DND-41 (cell line): ENCODE measurements at regions not wholly inside any gene's neighbourhood (a gene's known extent, or its start where the extent isn't known, plus 50 kb on each side); places are given as distances from the start of the nearest gene placed in this dataset.

Experiments
- ATAC-seq: fragments of 200-7000 bp; cut with Tn5 transposase; 3 replicates; pipeline ENCODE4 v1.9.1; 2021; ENCODE audit warnings: low read depth; ENCODE audit not compliant: insufficient read depth
- DNase-seq: peaks from one replicate; pipeline ENCODE4 v3.0.0-alpha.2; 2020
- H2AFZ ChIP-seq: 2 replicates; pipeline ENCODE4 v1.6.0; 2012; ENCODE audit warnings: low read depth, low read length
- H3K27ac ChIP-seq: 2 replicates; pipeline ENCODE4 v1.5.1; 2012; ENCODE audit warnings: low read length, inconsistent platforms
- H3K27me3 ChIP-seq: fragments of 200-600 bp; sonication (generic); 2 replicates; pipeline ENCODE4 v1.6.0; 2012; ENCODE audit warnings: low read length, mild to moderate bottlenecking, inconsistent platforms; ENCODE audit not compliant: insufficient read depth, poor library complexity
- H3K36me3 ChIP-seq: 2 replicates; pipeline ENCODE4 v1.5.1; 2012; ENCODE audit warnings: low read length, inconsistent platforms; ENCODE audit not compliant: insufficient read depth
- H3K4me1 ChIP-seq: 2 replicates; pipeline ENCODE4 v1.5.1; 2012; ENCODE audit warnings: mild to moderate bottlenecking, low read length; ENCODE audit not compliant: insufficient read depth
- H3K4me2 ChIP-seq: 2 replicates; pipeline ENCODE4 v1.6.0; 2012; ENCODE audit warnings: mild to moderate bottlenecking, moderate library complexity, low read length, inconsistent platforms; ENCODE audit not compliant: insufficient read depth
- H3K4me3 ChIP-seq, 2 experiments: fragments of 200-600 bp in 1 of 2; shearing (Covaris generic) in 1 of 2; 2 replicates each; pipeline ENCODE4 v1.5.1; 2012 to 2016; ENCODE audit warnings: inconsistent platforms in 2 of 2, low read length in 2 of 2, mild to moderate bottlenecking in 2 of 2, low read depth in 1 of 2, moderate library complexity in 1 of 2
- H3K79me2 ChIP-seq: 2 replicates; pipeline ENCODE4 v1.6.0; 2012; ENCODE audit warnings: low read length, inconsistent platforms; ENCODE audit not compliant: insufficient read depth
- H3K9ac ChIP-seq: 2 replicates; pipeline ENCODE4 v1.6.0; 2012; ENCODE audit warnings: low read depth, mild to moderate bottlenecking, inconsistent platforms, low read length, moderate library complexity
- H3K9me3 ChIP-seq: 2 replicates; pipeline ENCODE4 v1.5.1; 2012; ENCODE audit warnings: low read length, moderate library complexity, mild to moderate bottlenecking, inconsistent platforms; ENCODE audit not compliant: insufficient read depth, severe bottlenecking
- H4K20me1 ChIP-seq: 2 replicates; pipeline ENCODE4 v1.6.0; 2012; ENCODE audit warnings: low read length; ENCODE audit not compliant: insufficient read depth
- EZH2 ChIP-seq: IDR thresholded peaks from 3 replicates; pipeline ENCODE4 v1.6.1; 2012; ENCODE audit warnings: borderline replicate concordance, low read depth, mild to moderate bottlenecking, moderate library complexity, low read length, inconsistent platforms; ENCODE audit not compliant: severe bottlenecking
- TF ChIP-seq, protein P1 (sequence below): IDR thresholded peaks from 2 replicates; pipeline ENCODE4 v1.5.1; 2012; ENCODE audit warnings: borderline replicate concordance, low read length, moderate library complexity, mild to moderate bottlenecking; ENCODE audit not compliant: poor library complexity, severe bottlenecking; ENCODE audit errors: extremely low read depth

GRCh38 chr12:4855121-4855924, 54.4 kb upstream of the KCNA1 start:
- ATAC-seq, result peak; percentile 85
- peaks cover 9% of the 10 kb centered on the region; the same call in 1 of the 2 replicates for H4K20me1 ChIP-seq
- H3K27ac ChIP-seq, result no peak overlapping the region
- no peak overlapping the region for H2AFZ ChIP-seq
- peaks cover 10% of the 10 kb centered on the region for H3K4me1 ChIP-seq
- no peaks in the 10 kb centered on the region for H3K9me3 ChIP-seq
- H3K4me2 ChIP-seq, result no peak overlapping the region
- no peaks in the 10 kb centered on the region for H3K79me2 ChIP-seq
- no peaks in the 10 kb centered on the region for H3K36me3 ChIP-seq
- no peak overlapping the region for H3K9ac ChIP-seq
- H3K27me3 ChIP-seq, result peaks cover 17% of the 10 kb centered on the region
- TF ChIP-seq EZH2, result no peak
- TF ChIP-seq, protein P1, sequence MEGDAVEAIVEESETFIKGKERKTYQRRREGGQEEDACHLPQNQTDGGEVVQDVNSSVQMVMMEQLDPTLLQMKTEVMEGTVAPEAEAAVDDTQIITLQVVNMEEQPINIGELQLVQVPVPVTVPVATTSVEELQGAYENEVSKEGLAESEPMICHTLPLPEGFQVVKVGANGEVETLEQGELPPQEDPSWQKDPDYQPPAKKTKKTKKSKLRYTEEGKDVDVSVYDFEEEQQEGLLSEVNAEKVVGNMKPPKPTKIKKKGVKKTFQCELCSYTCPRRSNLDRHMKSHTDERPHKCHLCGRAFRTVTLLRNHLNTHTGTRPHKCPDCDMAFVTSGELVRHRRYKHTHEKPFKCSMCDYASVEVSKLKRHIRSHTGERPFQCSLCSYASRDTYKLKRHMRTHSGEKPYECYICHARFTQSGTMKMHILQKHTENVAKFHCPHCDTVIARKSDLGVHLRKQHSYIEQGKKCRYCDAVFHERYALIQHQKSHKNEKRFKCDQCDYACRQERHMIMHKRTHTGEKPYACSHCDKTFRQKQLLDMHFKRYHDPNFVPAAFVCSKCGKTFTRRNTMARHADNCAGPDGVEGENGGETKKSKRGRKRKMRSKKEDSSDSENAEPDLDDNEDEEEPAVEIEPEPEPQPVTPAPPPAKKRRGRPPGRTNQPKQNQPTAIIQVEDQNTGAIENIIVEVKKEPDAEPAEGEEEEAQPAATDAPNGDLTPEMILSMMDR, result peak; percentile 94
- H3K4me3 ChIP-seq, result no peak overlapping the region
- DNase-seq, result peak; percentile 75

- Histone ChIP-seq H4K20me1 (peaks cover 9% of the 10 kb centered on the region; the same call in 1 of the 2 replicates), H3K4me2 (no peak overlapping the region), H2AFZ (no peak overlapping the region), H3K4me1 (peaks cover 10% of the 10 kb centered on the region), H3K27ac (no peak overlapping the region), H3K9me3 (no peaks in the 10 kb centered on the region), H3K36me3 (no peaks in the 10 kb centered on the region), H3K4me3 (no peak overlapping the region), H3K79me2 (no peaks in the 10 kb centered on the region), H3K9ac (no peak overlapping the region), H3K27me3 (peaks cover 24% of the 10 kb centered on the region)
- DNase-seq (no peak), ATAC-seq (no peak)
- TF ChIP-seq, protein P1, result no peak
- TF ChIP-seq EZH2, result no peak
Observed at GRCh38 chr12:4856596-4856995, 53.1 kb upstream of the KCNA1 start.

- peak; percentile 79 for DNase-seq
- H3K27me3 ChIP-seq, result peaks cover 26% of the 10 kb centered on the region
- peak overlapping the region; percentile 58 for H2AFZ ChIP-seq
- peak; percentile 87 for ATAC-seq
- no peaks in the 10 kb centered on the region for H3K79me2 ChIP-seq
- H3K4me2 ChIP-seq, result peak overlapping the region; percentile 62
- peaks cover 10% of the 10 kb centered on the region for H3K4me1 ChIP-seq
- H3K27ac ChIP-seq, result no peak overlapping the region
- H4K20me1 ChIP-seq, result peaks cover 9% of the 10 kb centered on the region; the same call in 1 of the 2 replicates
- no peaks in the 10 kb centered on the region for H3K9me3 ChIP-seq
- H3K9ac ChIP-seq, result no peak overlapping the region
- TF ChIP-seq, protein P1, result peak; percentile 94
- no peak for TF ChIP-seq EZH2
- H3K4me3 ChIP-seq, result no peak overlapping the region
- H3K36me3 ChIP-seq, result no peaks in the 10 kb centered on the region
Observed at GRCh38 chr12:4857472-4858291, 52.0 kb upstream of the KCNA1 start.
